Smooth muscle cell (in vitro differentiated cells): ENCODE measurements at regions not wholly inside any gene's neighbourhood (a gene's known extent, or its start where the extent isn't known, plus 50 kb on each side); places are given as distances from the start of the nearest gene placed in this dataset.
A peak's percentile ranks its signal among the peaks of the same experiment; 100 is the strongest.

Experiments used
- DNase-seq: peaks from one replicate; lab custom pipeline; 2025; ENCODE audit not compliant: unreplicated experiment; lab: John Stamatoyannopoulos, UW
- H2AFZ ChIP-seq: fragments of 200-600 bp; sonication (generic); 2 replicates; pipeline ENCODE4 v1.6.0; 2016; ENCODE audit warnings: antibody characterized with exemption, low read depth, mild to moderate bottlenecking
- H3F3A ChIP-seq: fragments of 200-600 bp; sonication (generic); 2 replicates; pipeline ENCODE4 v1.6.0; 2017; ENCODE audit warnings: antibody characterized with exemption, low read depth
- H3K27ac ChIP-seq: fragments of 200-600 bp; sonication (generic); 2 replicates; pipeline ENCODE4 v1.5.1; 2016; ENCODE audit warnings: low read depth, mild to moderate bottlenecking
- H3K27me3 ChIP-seq: fragments of 200-600 bp; sonication (generic); 2 replicates; pipeline ENCODE4 v1.6.1; 2016; ENCODE audit warnings: low read depth, mild to moderate bottlenecking
- H3K36me3 ChIP-seq: fragments of 200-600 bp; sonication (generic); 2 replicates; pipeline ENCODE4 v1.5.1; 2016; ENCODE audit warnings: low read depth
- H3K4me1 ChIP-seq: fragments of 200-600 bp; sonication (generic); 2 replicates; pipeline ENCODE4 v1.5.1; 2016; ENCODE audit warnings: low read depth
- H3K4me2 ChIP-seq: fragments of 200-600 bp; sonication (generic); 2 replicates; pipeline ENCODE4 v1.6.0; 2016; ENCODE audit warnings: mild to moderate bottlenecking
- H3K4me3 ChIP-seq: fragments of 200-600 bp; sonication (generic); 2 replicates; pipeline ENCODE4 v1.5.1; 2016; ENCODE audit warnings: mild to moderate bottlenecking
- H3K79me2 ChIP-seq: fragments of 200-600 bp; sonication (generic); 2 replicates; pipeline ENCODE4 v1.6.0; 2016; ENCODE audit warnings: low read depth, mild to moderate bottlenecking
- H3K9ac ChIP-seq: fragments of 200-600 bp; sonication (generic); 2 replicates; pipeline ENCODE4 v1.6.0; 2016; ENCODE audit warnings: low read depth
- H3K9me3 ChIP-seq: fragments of 200-600 bp; sonication (generic); replicated peaks from 2 replicates; pipeline ENCODE4 v1.5.1; 2016; ENCODE audit warnings: low read depth
- H4K20me1 ChIP-seq: fragments of 200-600 bp; sonication (generic); 2 replicates; pipeline ENCODE4 v1.6.0; 2016; ENCODE audit warnings: low read depth
- CTCF ChIP-seq: fragments of 200-600 bp; sonication (generic); IDR thresholded peaks from 2 replicates; pipeline ENCODE4 v1.5.1; 2017; ENCODE audit warnings: borderline replicate concordance, mild to moderate bottlenecking, antibody characterized with exemption; ENCODE audit not compliant: insufficient read depth, poor library complexity, severe bottlenecking
- whole genome bisulfite sequencing: methylation state at CpG from one replicate; pipeline ENCODE4 v1.1.7; 2016; ENCODE audit warnings: low lambda C conversion rate; 5-methylcytosine and 5-hydroxymethylcytosine counted together

- DNase-seq: no peak
- peak overlapping the region; percentile 87 for H3K27ac ChIP-seq
- TF ChIP-seq CTCF: no peak
- H3K79me2 ChIP-seq: no peaks in the 10 kb centered on the region
- peak overlapping the region; percentile 28 for H2AFZ ChIP-seq
- H4K20me1 ChIP-seq: no peaks in the 10 kb centered on the region
- no peak overlapping the region for H3K4me2 ChIP-seq
- H3K36me3 ChIP-seq: no peaks in the 10 kb centered on the region
- no peak overlapping the region for H3K4me3 ChIP-seq
- no peaks in the 10 kb centered on the region for H3K9me3 ChIP-seq
- WGBS: 90% methylated on average over 3 of the region's 3 CpGs
- H3K4me1 ChIP-seq: peaks cover 8% of the 10 kb centered on the region
- no peaks in the 10 kb centered on the region for H3K27me3 ChIP-seq
- H3K9ac ChIP-seq: no peak overlapping the region
- peaks cover 16% of the 10 kb centered on the region for H3F3A ChIP-seq
Observed at GRCh38 chr21:35368326-35368725, 319.2 kb upstream of the RUNX1 start.

- Histone ChIP-seq H4K20me1 (no peaks in the 10 kb centered on the region), H3K9ac (no peak overlapping the region), H3K9me3 (no peaks in the 10 kb centered on the region), H2AFZ (peak overlapping the region; percentile 28), H3F3A (peaks cover 16% of the 10 kb centered on the region), H3K4me2 (peak overlapping the region; percentile 75), H3K27ac (peak overlapping the region; percentile 87), H3K79me2 (no peaks in the 10 kb centered on the region), H3K4me1 (peaks cover 8% of the 10 kb centered on the region), H3K27me3 (no peaks in the 10 kb centered on the region), H3K4me3 (no peak overlapping the region), H3K36me3 (no peaks in the 10 kb centered on the region)
- DNase-seq: no peak
- TF ChIP-seq CTCF: no peak
- WGBS: 83% methylated on average over 4 of the region's 4 CpGs
Observed at GRCh38 chr21:35367553-35367952, 318.5 kb upstream of the RUNX1 start.

DNA sequence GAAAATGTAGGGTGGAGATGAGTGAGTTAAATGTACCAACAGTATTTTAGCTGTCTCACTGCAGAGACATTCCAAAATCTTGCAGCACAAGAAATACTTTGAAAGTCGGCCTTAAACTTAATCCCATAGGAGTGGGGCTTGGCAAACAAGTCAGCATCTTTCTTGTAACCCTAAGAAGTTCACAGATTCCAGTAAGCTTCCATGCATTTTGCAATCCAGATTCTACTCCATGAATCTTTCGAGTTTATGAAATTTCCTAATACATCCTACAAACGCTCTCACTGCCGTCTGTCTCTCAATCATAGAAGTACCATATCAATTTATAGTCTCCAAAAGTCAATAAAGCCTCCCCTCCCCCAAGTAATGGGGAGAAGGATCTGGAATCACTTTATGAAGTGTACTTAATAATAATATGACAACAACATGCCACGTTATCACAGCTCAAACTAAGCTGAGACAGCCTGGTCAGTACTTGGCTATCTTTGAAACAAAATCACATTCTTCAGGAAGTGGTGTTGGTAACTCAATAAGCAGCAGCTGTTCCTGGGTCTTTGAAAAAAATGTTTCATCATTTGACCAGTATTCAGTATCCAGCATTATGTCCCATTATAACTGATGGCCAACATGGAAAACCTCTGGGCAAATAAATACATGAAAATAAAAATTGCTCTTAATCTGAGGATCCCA, 317.4 kb upstream of the RUNX1 start:
- Histone ChIP-seq H3K9ac (peak overlapping the region; percentile 22), H4K20me1 (no peaks in the 10 kb centered on the region), H3F3A (peaks cover 16% of the 10 kb centered on the region), H3K4me3 (no peak overlapping the region), H3K9me3 (no peaks in the 10 kb centered on the region), H3K27me3 (no peaks in the 10 kb centered on the region), H2AFZ (no peak overlapping the region), H3K79me2 (no peaks in the 10 kb centered on the region), H3K27ac (peak overlapping the region; percentile 87), H3K36me3 (no peaks in the 10 kb centered on the region), H3K4me2 (peak overlapping the region; percentile 75), H3K4me1 (peaks cover 8% of the 10 kb centered on the region)
- WGBS: 19% methylated on average over 5 of the region's 5 CpGs
- DNase-seq: no peak
- no peak for TF ChIP-seq CTCF

DNA sequence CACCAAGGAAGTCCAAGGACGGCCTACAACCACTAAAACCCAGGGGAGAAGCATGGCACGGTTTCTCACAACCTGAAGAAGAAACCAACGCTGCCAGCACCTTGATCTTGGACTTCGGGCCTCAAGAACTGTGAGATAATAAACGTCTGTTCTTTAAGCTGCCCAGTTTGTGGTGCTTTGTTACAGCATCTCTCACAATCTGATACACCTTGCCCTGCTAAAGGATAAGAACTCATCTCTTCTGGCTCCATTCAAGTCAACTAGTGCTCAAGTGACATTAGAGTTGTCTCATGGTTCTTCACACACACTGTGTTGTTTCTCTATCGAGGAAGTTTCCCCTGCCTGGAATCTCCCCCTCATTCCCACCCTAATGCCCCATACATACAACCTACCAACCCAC, 314.4 kb upstream of the RUNX1 start:
- Histone ChIP-seq H3K9me3 (no peaks in the 10 kb centered on the region), H3K79me2 (peaks cover 7% of the 10 kb centered on the region), H3K4me1 (peaks cover 13% of the 10 kb centered on the region), H3K27me3 (no peaks in the 10 kb centered on the region), H3K9ac (no peak overlapping the region), H3K36me3 (no peaks in the 10 kb centered on the region), H3K4me3 (no peak overlapping the region), H3K4me2 (no peak overlapping the region), H3K27ac (no peak overlapping the region), H4K20me1 (no peaks in the 10 kb centered on the region), H2AFZ (no peak overlapping the region), H3F3A (peaks cover 16% of the 10 kb centered on the region)
- DNase-seq: no peak
- no peak for TF ChIP-seq CTCF
- WGBS: 96% methylated on average over 6 of the region's 6 CpGs
